ENCODE measurements at regions not wholly inside any gene's neighbourhood (a gene's known extent, or its start where the extent isn't known, plus 50 kb on each side); places are given as distances from the start of the nearest gene placed in this dataset.

- DNase-seq (ENCODE audit: extremely low read depth, low read depth): peak; percentile 33
Measured at GRCh38 chr1:34597877-34598514, 156.9 kb upstream of the GJB5 start.

DNA sequence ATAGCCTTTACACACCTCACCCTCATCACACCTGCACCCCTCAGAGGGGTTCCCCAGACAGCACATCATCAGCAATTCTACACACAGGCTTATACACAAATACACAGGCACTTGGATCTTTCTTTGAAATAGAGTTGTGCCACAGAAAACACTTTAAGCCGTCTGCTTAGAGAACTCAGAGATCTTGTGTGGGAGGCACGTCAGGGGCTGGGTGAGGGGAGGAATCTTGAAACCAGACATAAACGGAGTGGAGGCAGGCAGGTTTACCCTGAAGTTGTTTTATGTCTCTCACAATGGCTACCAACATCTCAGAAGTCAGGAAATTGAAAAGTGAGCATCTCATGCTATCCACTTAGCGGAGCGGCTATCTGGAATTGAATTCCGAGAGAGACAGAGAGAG is 151.9 kb upstream of the GJB5 start:
- no peak for DNase-seq (ENCODE audit: extremely low read depth, low read depth)

DNA sequence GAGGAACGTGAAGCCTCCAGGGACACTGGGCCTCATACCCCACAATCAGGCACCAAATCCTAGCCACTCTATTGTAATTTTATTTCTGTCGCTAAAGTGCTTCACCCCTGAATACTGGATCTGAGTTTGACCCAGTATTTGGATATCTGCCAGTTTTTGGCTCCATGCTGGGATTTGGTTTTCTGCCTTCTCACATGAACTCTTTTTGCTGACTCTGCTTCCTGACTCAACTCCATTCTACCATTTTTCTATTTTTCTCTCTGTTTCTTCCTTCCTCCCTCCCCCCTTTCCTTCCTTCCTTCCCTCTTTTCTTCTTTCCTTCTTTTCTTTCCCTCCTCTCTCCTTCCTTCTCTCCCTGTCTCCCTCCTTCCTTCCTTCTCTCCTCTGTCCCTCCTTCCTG is 151.3 kb upstream of the GJB5 start:
- DNase-seq (ENCODE audit: extremely low read depth, low read depth): no peak

- no peak for DNase-seq (ENCODE audit: extremely low read depth, low read depth)
Measured at GRCh38 chr1:34606504-34606903, 148.3 kb upstream of the GJB5 start.

- no peak for DNase-seq (ENCODE audit: extremely low read depth, low read depth)
Measured at GRCh38 chr1:34610063-34610462, 144.8 kb upstream of the GJB5 start.

- no peak for DNase-seq (ENCODE audit: extremely low read depth, low read depth)
Measured at GRCh38 chr1:34611571-34611970, 143.3 kb upstream of the GJB5 start.

GRCh38 chr1:34612091-34612827 is 142.6 kb upstream of the GJB5 start:
- no peak for DNase-seq (ENCODE audit: extremely low read depth, low read depth)

DNA sequence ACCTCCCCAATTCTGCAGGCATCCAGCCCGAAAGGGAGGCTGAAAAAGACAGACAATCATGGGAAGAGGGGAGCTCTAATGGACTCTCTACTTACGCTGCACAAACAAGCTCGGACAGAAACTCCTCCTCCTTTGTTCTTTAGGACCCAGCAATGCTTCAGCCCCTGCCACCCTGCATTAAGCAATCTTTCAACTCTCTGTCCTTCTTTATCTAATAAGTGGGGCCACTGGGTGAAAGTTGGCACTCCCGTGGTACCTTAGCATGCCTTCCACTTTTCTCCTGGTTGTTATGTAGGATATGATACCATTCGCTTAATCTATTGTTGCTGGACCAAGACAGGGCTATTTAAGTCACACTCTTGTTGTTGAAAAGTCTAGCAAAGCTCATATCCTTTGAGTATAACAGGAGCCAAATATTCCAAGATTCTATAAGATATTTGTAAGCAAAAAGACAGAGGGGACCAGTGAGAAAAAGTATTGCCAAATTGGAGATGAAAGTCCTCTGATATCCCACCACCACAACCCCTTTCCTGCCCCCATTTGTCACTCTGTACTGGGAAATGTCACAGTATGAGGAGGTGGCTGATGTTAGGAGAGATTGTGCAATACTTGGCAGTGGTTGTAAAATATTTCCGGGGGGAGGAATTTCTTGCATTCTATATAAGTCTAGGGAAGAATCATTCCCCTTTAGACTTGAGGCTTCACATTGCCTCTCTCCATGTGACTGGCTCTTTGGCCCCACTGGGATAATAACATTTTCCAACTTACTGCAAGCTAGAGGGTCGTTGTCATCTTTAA is 137.3 kb upstream of the GJB5 start:
- DNase-seq (ENCODE audit: extremely low read depth, low read depth): no peak

GRCh38 chr1:34618381-34618780 is 136.5 kb upstream of the GJB5 start:
- DNase-seq (ENCODE audit: extremely low read depth, low read depth): no peak

- DNase-seq (ENCODE audit: extremely low read depth, low read depth): no peak
Measured at GRCh38 chr1:34619256-34619655, 135.6 kb upstream of the GJB5 start.

DNA sequence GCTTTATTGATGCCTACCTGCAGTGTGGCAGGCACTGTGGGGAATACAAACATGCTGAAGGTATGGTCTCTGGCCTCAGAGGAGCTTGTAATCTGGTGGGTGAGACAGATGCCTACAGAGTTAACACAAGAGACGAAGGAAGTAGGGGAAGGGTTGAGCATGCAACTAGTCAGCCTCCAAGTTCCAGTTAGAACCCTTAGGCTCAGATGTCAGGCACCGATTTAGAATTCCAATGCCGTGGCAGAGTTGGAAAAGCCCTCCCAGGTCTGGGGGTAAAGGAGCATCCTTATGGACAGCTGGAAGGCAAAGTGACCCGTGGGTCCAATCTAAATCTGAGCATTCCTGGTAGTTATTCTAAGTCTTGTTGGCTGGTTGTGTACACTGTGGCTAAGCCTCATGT is 132.9 kb upstream of the GJB5 start:
- no peak for DNase-seq (ENCODE audit: extremely low read depth, low read depth)

DNA sequence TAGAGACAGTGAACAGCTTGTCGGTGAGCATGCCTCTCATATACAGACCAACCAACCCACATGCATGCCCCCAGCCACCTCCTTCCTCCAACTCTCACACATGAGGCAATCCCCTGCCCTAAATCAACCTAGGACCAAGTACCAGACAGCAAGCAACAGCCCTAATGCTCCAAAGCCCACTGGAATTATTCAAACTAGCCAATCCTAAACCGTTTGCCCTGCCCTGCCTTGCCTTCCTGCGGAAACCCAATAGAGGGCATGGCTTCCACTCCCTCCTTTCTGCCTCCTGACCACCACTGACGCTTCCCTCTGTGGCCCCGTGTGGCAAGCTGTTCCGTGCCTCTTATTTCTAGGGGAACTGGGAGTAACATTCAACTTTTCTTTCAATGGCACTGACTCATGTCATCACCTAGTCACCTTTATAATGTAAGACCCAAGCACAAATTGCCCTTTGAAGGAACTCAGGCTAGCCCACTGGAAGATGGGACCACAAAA is 129.3 kb upstream of the GJB5 start:
- no peak for DNase-seq (ENCODE audit: extremely low read depth, low read depth)

- DNase-seq (ENCODE audit: extremely low read depth, low read depth): no peak
Measured at GRCh38 chr1:34627465-34628240, 127.2 kb upstream of the GJB5 start.

DNA sequence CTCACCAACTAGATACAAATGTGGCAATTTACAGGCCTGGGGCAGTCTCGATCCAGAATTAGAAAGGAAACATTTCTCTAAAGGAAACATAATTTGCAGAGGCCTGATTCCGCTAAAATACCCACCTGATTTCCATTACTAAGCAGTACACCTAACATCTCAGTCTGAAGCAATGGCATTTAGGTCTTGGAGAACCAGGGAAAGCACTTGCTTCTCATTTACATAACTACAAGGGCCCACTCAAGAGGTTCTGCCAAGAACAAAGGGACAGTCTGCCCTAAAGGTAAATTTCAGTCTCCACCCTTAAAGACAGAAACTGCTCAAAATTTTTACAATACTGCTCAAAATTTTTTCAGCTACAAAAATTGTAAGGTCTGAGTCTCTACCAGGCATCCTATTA is 123.7 kb upstream of the GJB5 start:
- no peak for DNase-seq (ENCODE audit: extremely low read depth, low read depth)

DNA sequence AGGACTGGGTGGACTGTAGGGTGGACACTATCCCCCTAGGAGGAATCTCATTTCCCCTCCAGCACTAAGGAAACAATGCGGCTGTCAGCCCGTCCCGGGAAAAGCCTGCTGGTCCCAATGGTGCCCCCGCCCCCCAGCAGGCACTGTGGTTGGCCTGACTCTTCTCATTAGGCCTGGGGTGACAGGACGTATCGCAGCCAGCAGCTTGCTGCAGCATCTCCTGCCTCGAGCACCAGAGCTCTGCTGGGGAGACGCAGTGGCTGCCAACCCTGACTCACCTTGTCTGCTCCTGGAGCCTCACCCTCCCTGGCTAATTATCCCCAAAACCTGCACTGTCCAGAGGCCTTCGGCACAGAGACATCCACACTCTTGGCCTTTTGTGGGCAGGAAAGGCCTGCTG is 115.1 kb upstream of the GJB5 start:
- DNase-seq (ENCODE audit: extremely low read depth, low read depth): no peak

DNA sequence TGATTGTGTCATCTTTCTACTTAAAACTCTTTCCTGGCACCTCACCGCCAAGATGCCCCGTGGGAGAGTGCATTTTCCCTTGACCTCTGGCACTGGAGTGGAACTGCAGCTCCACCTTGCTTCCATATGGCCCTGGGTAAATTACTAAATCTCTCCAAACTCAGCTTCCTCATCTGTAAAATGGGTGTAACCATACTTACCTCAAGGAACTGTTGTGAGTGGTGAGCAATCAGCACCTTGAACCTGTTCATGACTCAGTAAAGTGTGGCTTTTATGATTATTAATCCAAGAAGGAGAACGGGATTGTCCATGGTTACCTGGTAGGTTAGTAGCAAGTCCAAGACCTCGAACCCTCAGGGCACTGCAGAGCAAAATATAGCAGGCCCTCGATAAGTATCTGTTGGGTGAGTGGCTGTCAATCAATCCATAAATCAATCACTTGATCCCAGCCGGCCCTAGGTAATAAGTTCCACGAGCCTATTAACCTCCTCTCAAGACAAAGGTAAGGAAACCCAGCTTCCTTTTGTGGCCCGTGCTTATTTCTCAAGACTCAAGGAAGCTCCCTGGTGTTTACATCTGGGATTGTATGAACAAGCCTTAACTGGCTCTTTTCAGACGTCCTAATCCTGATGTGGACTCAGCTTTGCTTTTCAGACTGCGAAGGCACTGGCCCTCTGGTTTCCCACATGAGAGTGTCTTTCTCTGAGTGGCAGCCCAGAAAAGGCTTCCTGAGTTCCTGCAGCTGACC is 114.0 kb upstream of the GJB5 start:
- no peak for DNase-seq (ENCODE audit: extremely low read depth, low read depth)

GRCh38 chr1:34642679-34643078 is 112.2 kb upstream of the GJB5 start:
- DNase-seq (ENCODE audit: extremely low read depth, low read depth): no peak

GRCh38 chr1:34645109-34645688 is 109.6 kb upstream of the GJB5 start:
- DNase-seq (ENCODE audit: extremely low read depth, low read depth): no peak

GRCh38 chr1:34645919-34646318 is 108.9 kb upstream of the GJB5 start:
- DNase-seq (ENCODE audit: extremely low read depth, low read depth): no peak

DNA sequence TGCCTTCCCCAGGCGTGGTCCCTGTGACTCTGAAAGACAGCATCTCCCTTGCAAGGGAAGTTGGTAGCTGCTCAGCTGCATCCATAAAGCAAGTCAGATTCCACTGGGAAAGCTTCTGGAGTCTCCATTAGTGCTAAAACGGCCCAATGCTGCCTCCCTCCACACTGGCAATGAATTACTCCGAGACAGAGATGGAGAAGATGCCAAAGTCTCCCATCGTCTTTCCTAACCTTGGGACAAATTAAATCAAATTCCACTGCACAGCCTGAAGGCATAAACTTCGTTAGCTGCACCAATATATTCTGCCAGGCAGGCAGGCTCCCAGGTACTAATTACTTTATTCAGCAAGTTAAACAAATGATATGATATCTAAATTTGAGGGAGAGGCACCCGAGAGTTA is 106.3 kb upstream of the GJB5 start:
- DNase-seq (ENCODE audit: extremely low read depth, low read depth): no peak
